HG03108 (cell line): ENCODE measurements at regions not wholly inside any gene's neighbourhood (a gene's known extent, or its start where the extent isn't known, plus 50 kb on each side); places are given as distances from the start of the nearest gene placed in this dataset.
A peak's percentile ranks its signal among the peaks of the same experiment; 100 is the strongest.

Source experiments
- ATAC-seq: cut with Tn5 transposase; IDR thresholded peaks from one replicate; pipeline ENCODE4 v1.9.1; 2021; ENCODE audit warnings: moderate library complexity; ENCODE audit not compliant: unreplicated experiment

DNA sequence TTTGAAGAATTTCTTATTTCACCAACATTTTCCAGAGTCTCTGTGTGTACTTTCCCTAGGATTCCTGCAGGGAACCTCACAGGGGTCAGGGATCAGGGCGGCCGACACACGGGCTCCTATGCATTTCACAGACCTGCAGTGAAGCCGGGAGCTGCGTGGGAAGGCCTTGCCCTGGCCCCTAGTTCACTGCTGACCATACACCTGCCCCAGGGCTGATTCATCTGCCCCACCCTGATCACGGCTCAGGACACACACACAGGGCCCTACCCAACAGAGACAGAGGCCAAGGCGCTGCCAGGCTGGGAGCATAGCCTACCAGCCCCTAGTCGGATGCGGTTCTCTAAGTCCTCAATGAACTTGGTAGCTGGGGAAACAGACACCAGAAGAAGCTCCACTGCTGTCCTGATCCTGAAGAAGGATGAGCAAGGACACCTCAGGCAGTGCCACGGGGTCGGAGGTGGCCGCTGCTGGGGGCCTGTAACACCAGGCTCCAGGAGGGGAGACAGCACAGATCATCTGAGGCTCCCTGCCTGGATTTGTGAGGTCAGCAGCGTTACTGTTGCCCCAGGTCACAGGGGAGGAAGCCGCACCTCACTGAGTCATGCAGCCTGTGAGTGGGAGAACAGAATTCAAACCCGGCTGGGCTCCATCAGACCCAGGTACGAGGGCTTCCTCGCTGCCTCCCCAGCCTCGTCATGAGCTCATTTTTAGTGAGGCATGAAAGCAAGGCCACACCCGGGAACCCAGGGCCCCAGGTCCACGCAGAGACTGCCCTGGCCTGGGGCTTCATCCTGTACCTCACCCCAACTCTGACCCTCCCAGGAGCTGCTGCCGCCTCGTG lies 278.8 kb upstream of the PPP2R2D start:
- ATAC-seq: no peak

DNA sequence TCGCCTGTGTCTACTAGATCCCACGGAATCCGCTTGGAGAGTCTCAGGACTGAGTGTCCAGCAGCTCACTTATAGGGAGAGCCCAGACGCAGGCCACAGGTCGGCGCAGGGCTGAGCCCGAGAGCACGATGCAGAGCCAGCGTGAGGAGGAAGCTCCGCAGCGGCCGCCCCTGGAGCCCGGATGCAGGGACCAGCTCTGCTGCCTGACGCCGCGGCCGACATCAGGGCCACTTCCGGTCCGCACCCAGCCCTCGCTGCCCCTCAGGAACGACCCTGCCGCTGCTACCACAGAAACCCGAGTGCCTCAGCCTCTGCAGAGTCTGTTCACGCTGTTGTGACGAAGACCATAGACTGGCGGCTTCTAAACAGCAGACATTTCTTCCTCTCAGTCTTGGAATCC lies 275.8 kb upstream of the PPP2R2D start:
- ATAC-seq: no peak

DNA sequence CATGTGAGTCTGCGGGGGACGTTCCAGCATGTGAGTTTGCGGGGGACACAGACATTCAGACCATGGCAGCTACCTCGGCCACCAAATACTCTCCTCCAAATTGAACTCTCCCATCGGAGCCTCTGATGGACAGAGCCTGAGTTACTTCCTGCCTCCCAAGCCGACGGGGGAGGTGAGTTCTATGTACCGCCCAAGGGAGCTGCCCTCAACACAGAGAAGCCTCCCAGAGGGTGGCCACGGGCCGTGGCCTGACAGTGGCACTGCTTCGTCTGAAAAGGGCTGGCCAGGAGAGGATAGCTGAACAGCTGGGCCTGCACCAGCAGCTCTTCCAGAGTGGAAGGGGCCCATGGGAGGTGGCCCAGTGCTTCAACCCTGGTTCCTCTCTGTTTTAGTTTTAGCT lies 274.5 kb upstream of the PPP2R2D start:
- ATAC-seq: no peak

DNA sequence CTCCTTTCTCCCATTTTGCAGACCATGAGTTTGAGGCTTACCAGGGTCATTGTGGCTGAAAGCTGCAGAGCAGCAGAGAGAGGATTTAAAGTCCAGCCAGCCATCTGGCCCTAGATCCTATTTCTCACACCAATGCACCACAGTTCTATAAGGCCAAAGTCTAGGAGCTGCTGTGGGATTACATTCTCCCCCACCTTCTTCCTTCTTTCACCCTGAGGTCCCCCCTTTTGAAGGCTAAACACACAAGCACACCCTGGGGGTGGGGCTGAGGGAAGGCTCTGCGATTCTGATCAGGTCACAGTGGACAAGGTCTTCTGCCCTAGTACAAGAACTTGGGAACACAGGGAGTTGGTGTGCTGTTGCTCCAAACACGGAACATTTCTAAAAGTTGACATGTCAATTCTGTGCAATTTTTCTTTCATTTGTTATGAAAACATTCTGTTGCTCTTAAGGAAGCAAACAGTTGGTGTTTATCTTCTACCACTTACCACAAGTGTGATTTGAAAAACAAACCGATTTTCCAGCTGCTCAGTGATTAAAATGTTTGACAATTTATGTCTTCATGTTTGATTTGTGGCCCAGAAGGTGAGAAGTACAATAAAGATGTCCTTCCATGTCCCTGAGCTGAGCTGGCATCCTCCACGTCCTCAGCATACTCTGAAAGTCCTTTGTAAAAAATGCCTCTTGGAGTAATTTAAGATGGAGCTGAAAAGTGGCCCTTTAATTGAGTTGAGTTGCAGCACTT lies 271.6 kb upstream of the PPP2R2D start:
- no peak for ATAC-seq

DNA sequence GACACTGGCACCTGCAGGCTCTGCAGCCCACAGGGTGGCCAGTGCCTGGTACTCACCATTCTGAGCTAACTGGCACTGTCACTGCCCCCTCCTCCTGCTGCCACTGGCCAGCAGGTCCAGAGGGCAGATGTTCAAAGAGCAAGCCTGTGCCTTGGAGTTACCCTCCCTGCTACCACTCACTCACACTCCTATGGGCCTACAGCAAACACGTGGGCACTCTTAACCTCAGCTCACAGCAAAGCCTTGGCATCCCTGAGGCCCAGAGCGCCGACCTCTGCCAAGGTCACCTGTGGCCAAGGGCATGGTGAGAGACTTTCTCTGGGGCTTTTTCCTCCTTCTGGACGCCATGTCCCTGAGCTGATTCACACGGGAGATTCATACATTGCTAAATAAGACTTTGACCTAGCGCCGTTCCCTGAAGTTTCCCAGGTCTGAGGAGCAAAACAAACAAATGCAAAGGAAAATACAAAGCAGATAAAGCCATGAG lies 270.0 kb upstream of the PPP2R2D start:
- no peak for ATAC-seq

DNA sequence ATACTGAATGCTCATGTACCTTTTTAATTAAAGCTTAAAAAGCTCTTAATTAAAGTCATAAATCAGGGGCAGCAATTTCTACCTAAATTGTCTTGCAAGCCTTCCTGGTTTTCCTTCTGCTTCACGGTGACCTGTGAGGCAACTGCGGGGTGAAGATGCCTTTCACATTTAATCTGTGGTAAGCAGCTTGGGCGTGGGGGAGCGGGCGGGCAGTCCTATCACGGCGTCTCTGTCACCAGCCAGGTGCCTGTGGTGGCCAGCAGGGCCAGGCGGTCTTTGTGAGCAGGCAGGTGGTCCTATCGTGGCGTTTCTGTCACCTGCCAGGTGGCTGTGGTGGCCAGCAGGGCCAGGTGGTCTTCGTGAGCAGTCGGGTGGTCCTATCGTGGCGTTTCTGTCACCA lies 269.2 kb upstream of the PPP2R2D start:
- ATAC-seq: no peak

DNA sequence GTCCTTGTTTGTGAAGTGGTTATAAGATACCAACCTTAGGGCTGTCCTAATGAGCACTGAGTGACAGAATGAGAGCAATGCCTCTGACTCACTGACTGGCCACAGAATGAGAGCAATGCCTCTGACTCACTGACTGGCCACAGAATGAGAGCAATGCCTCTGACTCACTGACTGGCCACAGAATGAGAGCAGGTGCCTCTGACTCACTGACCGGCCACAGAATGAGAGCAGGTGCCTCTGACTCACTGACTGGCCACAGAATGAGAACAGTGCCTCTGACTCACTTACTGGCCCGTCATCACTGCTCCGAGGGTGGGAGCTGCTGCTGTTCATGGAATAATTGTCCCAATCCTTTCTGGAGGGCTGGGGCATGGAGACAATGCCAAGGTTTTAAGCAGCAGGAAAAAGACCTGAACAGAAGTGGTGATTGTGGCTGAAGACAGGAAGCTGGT lies 265.2 kb upstream of the PPP2R2D start:
- no peak for ATAC-seq

DNA sequence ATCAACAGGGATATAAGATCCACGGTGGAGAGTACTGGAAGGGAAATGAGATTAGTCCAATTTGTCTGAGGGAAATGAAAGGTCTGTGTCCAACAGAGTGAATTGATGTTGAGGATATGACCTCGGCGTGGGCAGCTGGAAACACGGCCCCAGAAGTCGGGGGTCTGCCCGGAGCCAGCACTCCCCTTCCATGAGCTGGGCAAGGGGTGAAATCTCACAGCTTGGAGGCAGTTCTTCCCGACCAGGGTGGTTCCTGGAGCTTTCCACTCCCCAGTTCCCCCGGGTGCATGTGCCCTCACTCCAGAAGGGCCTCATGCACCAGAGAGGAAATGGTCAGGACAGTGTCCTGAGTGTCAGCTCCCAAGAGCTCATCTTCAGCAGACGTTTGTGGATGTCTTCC lies 264.7 kb upstream of the PPP2R2D start:
- ATAC-seq: no peak

DNA sequence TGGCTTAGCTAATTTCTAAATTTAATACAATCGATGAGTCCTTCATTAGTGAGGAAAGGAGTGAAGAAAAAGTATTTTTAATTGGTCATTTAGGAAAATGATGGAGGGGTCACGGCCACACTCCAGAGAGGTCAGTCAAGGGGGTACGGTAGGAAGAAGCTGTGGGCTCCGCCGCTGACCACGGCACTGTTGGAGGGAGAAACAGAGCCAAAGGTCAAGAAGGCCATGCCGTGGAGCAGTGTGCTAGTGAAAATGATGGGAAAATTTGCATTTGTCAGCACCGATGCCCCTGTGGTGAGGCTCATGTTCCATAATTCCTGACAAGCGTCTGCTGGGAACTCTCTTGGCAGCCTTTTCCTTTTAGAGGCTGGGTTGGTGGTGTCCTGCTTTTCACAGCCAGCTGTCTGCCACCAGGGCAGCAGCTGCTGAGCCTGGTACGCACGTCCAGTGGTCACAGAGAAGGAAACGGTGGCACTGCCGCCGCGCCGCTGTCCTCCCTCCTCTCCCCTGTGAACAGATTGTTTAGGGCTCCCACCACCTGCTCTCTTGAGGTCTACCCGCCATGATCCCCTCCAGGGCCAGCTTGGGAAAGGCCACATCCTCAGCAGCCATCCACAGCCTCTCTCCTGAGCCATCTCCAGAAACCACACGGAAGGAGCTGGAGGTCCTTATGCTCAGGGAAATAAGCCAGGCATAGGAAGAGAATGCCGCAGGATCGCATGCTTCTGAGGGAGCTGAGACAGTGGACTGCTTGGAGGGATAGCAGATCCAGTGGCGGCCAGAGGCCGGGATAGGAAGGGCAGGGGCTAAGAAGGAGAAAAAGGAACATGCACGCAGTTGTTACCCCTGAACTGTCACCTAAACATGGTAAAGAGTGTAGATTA lies 263.7 kb upstream of the PPP2R2D start:
- no peak for ATAC-seq

DNA sequence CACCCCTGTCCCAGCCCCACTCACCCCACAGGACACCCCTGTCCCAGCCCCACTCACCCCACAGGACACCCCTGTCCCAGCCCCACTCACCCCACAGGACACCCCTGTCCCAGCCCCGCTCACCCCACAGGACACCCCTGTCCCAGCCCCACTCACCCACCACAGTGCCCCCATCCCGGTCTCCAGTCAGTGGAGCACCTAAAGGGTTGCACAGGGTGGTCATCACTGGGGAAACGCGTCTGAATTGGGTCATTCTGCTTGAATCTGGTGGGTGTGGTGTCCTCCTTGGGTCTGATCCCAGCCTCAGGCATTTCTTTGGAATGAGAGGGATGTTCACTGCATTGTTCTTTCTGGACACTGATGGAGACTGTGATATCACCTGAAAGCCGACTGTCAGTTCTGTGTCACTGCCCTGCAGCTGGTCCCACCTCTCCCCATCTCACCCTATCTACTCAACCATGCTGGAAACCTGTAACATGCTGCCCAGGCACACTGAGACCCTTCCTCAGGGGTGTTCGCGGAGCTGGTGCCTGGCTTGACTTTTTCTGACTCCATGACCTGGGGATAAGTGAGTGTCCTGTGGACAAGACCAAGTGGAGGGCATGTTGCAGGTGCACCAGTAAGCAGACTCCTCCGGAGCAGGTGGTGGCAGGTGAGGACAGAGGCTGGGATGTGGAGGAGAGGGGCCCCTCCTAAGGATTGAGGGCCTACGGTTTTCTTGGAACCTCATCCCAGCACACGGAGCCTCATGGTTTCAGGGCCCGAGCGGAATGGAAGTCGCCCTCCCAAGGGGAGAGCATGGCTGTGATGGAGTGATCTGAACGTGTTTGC lies 262.5 kb upstream of the PPP2R2D start:
- no peak for ATAC-seq

DNA sequence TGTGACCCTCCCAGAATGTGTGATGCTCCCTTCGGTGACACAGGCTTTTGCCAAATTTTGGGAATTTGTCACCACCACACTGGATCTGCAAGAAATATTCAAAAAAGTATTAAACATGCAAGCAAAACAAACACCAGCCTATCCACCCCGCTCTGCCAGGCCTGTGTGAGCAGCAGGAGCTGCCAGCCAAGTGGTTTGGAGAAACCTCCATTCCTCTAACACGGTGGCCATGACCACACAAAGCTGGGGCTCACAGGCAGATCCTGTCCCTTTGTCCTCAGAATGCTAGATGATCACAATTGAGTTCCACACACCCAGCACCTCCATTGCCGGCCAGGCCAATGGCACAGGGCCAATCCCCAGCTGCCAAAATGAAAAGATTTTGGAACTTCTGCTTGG lies 261.9 kb upstream of the PPP2R2D start:
- ATAC-seq: no peak

DNA sequence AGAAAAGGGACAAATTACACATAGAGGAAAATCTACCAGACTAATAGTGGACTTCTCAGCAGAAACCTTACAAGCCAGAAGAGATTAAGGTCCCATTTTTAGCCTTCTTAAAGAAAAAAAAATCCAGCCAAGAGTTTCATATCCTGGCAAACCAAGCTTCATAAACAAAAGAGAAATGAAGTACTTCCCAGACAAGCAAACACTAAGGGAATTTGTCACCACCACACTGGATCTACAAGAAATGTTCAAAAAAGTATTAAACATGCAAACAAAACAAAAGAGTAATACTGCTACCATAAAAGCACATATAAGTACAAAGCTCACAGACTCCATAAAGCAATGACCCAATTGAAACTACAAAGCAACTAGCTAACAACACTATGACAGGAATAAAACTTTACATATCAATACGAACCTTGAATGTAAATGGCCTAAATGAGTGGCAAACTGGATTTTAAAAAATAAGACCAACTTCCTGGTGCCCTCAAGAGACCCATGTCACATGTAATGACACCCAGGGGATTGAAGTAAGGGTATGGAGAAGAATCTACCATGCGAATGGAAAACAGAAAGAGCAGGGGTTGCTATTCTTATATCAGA lies 260.7 kb upstream of the PPP2R2D start:
- no peak for ATAC-seq

DNA sequence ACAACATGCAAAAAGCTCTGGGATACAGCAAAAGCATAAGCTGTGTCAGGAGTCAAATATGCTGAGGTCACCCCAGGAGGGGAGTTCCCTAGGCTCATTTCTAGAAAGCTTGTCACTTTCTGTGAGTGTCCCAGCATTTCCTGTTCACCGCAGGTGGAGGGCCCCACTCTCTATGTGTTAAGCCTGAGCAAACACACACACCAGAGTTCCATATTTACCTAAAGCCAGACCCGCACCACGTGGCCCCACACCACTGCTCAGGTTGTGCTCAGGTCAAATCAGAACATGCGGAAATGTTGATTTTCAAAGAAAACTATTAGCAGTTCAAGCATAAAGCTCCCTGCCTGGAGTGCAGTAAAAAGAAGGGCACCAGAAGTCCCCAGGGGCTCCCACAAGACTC lies 259.6 kb upstream of the PPP2R2D start:
- ATAC-seq: peak; percentile 98

DNA sequence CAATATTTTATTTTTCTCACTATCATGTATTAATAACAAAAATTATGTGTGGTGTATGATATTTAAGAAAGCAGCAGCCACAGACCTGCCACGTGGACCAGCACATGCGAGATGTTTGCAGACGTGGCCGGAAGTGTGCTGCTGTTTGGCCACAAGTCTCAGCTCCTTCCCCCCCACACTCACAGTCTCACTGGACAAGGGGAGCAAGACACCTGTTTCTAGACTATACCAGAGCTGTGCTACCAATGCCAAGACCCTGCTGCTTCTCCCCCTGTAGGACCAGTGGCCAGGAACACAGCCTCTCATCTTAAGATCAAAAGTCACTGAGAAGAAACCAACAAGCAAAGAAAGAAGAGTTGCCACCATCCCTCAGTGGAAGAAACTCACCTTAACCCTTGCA lies 258.9 kb upstream of the PPP2R2D start:
- ATAC-seq: no peak

DNA sequence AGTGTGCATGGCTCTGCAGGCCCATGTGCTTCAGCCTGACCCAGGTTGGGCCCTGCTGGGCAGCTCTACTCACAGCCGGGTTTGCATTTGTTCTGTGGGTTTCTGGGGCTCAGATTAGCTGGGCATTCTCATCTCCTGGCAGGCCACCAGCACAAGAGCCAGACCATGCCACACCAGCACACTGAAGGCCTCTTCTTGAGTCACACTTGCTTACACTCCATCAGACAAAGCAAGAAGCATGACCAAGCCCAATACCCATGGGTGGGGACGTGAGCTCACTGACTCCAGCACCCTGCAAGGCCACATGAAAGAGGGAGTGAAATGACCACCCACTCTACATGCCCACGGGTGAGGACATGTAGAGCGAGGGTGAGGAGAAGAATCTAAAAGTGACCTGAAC lies 257.8 kb upstream of the PPP2R2D start:
- no peak for ATAC-seq

DNA sequence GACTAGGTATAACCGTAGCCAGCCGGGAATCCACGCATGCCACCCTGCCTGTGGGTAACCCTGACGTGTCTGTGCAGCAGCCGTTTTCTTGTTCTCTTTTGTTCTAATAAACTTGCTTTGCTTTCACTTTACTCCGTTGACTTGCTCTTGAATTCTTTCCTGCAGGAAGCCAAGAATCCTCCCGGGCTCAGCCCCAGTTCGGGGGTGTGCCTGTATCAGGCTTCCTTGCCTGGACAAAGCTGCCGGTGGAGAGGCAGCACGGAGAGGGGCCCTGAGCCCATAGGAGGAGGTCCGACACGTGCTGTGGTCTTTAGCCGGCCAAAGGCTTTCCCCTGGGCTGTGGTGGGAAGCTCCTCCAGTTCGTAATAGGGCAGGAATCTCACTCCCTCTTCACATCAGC lies 256.5 kb upstream of the PPP2R2D start:
- no peak for ATAC-seq

DNA sequence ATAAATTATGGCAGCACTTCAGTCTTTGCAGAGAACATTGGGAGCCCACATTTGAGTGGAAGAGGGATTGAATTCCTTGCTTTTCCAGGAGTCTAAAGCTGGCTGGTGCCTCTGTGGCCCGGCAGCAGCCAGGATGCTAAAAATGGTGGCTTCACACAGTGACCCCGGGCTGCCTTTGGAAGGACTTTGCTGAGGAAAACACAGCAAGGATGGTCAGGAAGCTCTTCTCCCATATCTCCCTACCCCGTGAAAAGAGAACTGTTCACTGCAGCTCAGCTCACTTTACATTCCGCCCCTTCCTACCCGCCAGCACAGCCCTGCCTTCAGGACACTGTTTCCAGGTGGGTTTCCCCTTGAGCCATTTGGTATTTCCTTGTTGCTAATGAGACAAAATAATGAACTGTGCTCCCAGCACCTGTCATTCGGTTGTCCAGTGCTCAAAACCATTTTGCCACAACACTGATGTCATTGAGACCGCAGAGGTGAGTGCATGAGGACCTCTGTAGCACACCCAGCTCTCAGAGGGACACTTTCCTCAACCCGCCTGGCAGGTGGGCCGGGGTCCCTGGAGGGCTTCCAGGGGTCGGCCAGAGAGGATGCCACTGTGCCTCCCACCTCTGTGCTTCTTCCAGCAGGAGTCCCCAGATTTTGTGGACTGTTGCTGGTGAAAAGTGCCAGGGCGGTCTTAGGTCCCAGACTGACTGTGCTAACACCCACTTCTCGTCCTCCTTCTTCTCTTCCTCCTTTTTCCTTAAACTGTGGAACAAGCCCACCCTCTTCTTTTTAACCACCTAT lies 255.7 kb upstream of the PPP2R2D start:
- no peak for ATAC-seq

DNA sequence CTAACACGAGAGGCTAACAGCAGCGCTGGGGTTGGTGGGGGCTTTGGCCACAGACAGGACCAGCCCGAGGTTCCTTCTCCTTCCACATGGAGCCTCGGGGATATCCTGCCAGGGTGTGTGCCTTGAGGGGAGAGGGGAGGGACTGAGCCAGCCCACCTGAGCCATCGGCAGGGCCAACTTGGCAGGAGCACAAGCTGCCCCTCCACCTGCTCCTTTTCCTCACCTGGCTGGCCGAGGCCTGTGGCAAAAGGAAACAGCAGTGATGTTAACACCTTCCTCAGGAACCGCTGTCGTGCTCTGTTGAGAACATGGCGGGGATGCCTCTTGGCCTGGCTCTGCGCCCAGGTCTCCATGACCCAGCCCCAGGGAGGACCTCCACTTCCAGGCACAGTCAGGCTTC lies 255.1 kb upstream of the PPP2R2D start:
- no peak for ATAC-seq
